GM19240 (cell line): ENCODE measurements at regions not wholly inside any gene's neighbourhood (a gene's known extent, or its start where the extent isn't known, plus 50 kb on each side); places are given as distances from the start of the nearest gene placed in this dataset.

Source experiments
- DNase-seq: peaks from one replicate; pipeline ENCODE4 v3.0.0; 2011; ENCODE audit warnings: low spot score; ENCODE audit not compliant: insufficient read length

DNA sequence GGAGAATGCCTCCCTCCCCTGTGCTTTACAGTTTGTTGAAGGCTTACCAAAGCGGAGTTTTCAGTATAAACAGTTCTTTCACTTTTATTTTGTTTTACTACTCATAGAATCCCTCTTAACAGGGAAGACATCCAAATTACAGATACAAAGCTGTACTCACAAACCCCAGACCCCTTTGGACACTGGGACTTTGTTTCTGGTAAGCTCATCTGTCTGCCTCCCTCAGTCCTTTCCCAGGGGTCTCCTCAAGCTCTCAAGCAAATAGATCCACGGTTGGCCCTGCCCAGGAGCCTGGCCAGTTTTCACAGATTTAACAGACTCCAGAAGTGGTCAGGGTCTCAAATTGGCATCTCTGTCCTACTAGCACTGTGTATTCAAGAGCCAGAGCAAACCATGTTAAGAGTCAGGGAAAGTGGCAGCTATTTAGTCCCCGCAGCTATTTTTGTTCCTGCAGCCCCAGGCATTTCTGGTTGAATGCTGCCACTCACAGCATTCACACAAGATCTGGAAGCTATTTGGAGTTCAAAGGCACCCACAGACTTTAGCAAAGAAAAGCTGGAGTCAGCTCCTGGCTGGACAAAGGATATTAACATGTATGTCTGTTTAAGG lies 54.2 kb downstream of the TMEM100 start:
- no peak for DNase-seq

GRCh38 chr17:55666806-55667205 lies 55.9 kb downstream of the TMEM100 start:
- no peak for DNase-seq

- DNase-seq = peak; percentile 26
Observed at GRCh38 chr17:55664287-55664686, 58.4 kb downstream of the TMEM100 start.

DNA sequence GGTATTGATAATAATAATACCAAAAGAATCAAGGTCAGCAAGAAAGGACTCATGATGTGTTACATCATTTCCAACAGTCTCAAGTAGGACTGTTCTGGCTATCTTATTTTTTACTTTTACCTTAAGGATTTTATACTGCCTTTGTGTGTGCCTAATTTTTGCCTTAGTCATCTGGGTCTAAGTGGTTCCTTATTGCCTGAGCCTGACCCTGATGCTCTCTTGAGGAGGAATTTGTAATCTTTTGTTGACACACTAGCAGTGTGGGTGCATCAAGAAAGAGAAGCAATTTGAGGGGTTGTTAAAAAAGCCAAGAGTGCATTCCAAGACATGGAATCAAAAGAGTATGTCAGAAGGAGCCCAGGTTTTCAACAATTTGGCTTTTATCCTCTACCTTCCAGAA lies 59.3 kb downstream of the TMEM100 start:
- DNase-seq = no peak

GRCh38 chr17:55661963-55662834 lies 60.5 kb downstream of the TMEM100 start:
- no peak for DNase-seq

DNA sequence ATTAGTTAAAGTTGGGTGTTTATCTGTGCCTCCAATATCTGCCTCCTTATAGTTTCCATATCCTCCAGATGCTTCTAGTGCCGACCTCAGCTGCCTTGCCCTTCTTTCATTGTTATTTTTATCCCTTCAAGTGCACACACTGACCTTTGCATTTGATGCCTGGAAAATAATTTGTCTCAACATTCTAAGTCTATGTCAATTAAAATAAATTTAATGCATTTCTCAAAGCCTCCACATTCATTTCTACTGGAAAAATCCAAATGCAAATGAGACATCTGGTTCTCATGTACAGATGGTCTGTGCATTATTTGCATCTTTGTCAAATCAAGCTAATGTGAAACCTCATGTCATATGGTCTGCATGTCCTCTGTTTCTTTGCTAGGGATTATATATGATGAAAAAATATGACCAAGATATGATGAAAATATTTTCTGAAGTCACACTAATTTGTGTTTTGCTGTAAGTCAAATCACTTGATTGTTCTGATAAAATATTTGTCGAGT lies 61.4 kb downstream of the TMEM100 start:
- DNase-seq = no peak

DNA sequence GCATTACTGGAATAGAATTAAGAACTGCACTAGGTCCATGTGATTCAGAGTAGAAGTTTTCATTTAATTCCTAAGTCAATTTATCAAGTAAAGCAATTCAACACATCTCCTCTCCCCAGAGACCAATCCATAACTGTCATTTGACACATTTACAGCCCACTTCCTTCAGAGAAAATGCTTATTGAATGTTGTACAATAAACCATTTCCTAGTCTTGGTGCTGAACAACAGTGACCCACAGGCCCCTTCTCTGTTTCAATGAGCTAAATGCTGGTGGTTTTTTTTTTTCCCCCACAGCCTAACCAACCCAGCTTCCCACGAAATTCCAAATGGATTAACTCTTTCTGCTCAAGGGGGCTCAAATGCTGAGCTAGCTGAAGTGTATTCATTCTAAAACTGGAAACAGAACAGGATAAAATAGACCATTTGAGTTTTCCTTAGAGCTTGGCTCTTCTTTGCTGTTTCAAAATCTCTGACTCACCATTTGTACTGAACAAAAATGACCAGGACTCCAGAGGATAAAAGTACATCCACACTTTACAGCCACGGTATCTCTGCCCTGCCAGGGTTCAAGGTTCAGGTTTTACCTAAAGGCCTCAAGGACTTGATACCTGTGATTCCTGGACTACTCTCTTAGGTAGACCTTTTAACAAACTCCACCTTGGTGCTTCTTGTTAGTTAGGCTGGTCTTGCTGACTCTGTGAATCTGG lies 62.3 kb downstream of the TMEM100 start:
- no peak for DNase-seq

DNA sequence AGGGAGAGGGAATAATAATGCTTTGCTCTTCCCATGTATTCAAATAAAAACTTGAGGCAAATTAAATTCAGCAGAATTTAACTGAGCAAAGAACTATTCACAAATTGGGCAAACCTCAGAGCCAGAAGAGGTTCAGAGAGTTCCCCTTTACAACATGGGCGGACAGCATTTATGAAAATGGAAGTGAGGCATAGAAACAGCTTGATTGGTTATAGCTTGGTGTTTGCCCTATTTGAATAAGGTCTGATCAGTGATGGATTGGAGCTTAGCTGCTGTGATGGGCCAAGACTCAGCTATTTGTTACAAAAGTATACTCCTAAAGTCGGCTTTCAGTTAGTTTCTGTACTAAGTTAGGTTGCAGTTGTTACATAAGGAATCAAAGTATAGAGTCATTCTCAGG lies 63.0 kb downstream of the TMEM100 start:
- no peak for DNase-seq

DNA sequence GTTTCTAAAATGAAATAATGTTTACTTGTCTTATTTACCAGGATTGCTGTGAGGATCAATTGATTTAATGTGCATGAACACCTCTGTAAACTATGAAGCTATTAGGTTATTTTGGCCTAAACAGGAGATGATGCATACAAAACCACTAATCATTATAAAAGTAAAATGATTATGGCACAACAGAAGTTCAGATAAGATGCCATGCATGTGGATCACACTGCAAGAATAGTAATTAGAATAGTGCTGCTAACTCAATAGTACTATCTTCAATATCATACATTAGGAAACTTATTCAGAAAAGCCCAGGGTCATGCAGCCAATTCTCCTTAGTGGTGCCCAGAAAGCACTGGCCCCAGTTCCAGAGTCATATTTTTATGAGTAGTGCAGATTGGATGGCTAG lies 66.9 kb downstream of the TMEM100 start:
- no peak for DNase-seq

DNA sequence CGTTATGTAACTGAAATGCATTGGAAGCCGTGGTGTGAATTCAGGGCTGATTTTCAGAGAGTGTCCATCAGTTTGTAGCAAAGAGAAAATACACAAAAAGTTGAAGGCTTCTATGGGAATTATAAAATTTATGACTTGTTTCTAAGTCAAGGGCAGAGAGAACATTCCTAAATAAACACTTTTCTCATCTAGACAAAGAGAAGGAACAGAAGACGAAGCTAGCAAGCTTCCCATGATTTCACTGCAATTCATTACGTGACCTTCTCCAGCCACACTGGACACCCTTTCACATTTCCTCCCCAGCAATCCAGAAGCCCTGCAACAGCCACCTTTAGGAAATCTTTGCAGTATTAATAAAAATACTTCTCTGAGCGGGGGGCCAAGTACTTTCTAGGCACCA lies 67.8 kb downstream of the TMEM100 start:
- DNase-seq = no peak

- DNase-seq = no peak
Observed at GRCh38 chr17:55654022-55654421, 68.6 kb downstream of the TMEM100 start.

DNA sequence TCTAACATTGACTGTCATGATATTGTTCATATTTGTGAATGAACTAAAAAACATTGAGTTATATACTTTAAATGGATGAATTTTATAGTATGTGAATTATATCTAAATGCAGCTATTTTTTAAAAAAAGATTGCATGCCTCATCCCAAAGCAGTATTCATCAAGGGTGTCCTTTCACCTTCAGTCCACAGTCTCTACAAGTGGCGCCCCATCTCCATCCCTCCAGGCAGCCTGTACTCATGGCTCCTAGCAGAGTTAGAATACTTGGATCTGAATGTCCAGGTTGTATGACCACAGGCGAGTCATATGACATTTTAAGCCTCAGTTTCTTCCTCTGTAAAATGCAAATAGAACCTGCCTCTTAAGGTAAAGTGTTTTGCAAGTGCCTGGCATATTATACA lies 69.8 kb downstream of the TMEM100 start:
- no peak for DNase-seq

GRCh38 chr17:55652114-55652823 lies 70.4 kb downstream of the TMEM100 start:
- no peak for DNase-seq

- DNase-seq = no peak
Observed at GRCh38 chr17:55649957-55650597, 72.6 kb downstream of the TMEM100 start.

DNA sequence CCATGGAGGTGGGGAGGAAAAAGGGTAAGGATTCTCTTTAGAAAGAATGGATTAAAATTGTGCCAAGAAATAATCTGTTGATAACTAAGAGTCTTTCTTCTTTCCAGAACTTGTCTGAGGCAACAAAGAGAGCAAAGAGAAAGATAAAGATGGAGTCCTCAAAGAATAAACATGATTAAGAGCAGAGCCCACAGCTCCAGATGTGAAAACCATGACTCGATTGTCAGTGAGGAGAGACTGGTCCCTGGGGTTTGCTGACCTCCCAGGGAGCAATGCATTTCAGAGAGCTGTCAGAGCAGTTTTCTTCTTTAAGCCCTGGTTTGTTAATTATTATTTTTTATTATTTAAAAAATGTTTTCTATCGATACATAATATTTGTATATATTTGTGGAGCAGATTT lies 74.6 kb downstream of the TMEM100 start:
- DNase-seq = no peak

DNA sequence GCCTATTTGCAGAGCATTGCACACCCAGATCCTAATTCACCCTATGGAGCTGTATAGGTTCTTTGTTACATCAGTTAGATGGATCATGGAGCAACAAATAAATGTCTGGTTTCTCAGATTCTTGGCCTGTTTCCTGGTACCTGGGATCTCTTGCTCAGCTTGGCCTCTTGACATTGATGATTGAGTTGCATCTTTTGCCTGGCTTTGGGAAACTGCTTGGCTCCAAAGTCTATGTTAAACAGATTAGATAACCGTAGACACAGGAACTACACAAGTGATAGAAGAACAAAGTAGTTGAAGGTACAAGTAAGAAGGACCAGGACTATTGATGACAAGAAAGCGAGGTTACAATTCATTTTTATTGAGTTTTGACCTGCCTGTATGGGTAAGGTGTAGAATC lies 77.3 kb downstream of the TMEM100 start:
- no peak for DNase-seq

GRCh38 chr17:55644346-55644745 lies 78.3 kb downstream of the TMEM100 start:
- no peak for DNase-seq

- DNase-seq = no peak
Observed at GRCh38 chr17:55642741-55643140, 79.9 kb downstream of the TMEM100 start.

DNA sequence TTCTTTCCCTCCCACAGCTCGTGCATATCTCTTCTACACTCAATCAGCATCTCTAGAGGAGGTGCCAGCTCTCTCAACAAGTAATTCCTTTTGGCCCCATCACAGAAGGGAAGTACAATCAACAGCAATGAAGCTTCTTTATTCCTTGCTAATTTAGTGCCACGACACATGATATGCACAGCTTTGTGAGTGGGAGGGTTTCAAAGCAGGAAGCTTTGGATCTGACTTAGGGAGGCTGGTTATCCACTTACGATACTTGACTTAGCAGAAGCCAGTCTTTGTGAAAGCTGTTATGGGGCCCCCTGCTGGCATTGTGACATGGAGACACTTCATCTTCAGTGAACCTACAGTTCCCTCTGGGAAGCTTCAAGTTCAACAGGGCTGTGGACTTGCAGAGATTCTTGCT lies 81.0 kb downstream of the TMEM100 start:
- DNase-seq = no peak

- DNase-seq = no peak
Observed at GRCh38 chr17:55639096-55639495, 83.6 kb downstream of the TMEM100 start.
